NOMO-1 (cell line): ENCODE measurements at regions not wholly inside any gene's neighbourhood (a gene's known extent, or its start where the extent isn't known, plus 50 kb on each side); places are given as distances from the start of the nearest gene placed in this dataset.

Source experiments
- DNase-seq, 2 experiments: peaks; one replicate each; lab custom pipeline; 2025; ENCODE audit not compliant: unreplicated experiment in 2 of 2; lab: John Stamatoyannopoulos, UW

DNA sequence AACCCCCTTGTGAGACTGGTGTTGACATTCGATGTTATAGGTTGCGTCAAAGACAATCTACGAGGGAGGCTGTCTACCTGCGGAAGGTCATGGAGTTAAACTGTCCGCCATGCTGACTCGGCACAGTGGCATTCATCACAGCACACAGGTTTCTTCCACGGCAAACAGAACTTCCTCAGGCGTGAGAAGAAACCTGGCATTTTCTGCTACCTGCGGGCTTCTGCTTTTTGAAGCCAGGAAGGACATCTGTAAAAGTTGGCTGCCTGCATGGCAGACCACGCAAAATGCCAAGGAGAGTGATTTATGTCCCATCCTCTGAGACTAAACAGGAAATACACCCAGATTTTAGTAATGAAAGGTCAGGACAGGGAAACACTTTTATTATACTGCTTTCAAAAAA lies 809.8 kb upstream of the NUDT12 start:
- DNase-seq: no peak

DNA sequence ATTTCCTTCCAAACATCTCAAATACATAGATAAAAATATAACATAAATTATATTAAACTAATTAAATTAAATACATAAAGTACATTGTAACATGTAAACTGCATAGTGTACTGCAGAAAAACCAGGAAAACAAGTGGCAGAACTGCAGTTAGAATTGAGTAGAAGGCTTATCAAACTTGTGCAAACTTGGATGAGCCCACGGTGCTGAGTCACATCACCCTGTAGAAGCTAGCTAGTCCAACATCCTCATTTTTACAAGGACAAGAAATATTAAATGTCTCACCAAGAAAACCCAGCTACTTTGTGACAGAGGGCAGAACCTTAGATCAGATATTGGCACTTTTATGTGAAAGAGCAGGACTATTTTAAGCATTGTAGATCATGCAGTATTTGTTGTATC lies 807.9 kb upstream of the NUDT12 start:
- DNase-seq: no peak

DNA sequence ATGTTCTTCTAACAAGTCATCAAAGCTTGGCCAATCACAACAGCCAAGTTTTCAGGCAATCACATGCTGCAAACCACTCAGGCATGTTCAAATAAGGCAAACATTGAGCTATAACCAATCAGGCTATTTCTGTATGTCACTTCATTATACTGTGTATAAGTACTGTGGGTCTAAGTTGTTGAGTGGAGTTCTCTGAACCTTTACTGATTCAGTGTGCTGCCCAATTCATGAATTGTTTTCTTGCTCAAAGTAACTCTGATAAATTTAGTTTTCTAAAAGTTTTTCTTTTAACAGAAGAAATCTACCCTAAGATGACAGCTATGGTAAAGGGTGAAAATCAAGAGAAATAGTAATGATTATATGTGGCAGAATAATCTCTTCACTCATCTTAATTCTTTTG lies 805.4 kb upstream of the NUDT12 start:
- DNase-seq: no peak

DNA sequence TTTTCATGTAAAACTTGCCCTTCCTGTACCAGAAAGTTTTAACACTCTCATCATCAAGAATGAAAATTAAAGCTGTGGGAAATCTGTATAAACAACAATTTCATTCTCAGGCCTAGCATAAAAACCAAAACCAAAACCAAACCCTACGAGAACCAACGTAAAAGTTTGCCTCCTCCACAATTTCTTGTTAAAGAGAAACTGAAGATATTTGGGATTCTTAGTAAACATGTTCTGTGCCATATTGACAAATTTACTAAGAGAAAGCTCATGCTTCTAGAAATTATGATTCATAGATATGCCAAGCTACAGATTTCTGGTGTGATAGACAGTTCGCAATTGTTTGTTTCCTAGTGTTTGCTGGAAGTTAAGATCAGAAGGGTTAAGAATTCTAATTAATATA lies 801.0 kb upstream of the NUDT12 start:
- DNase-seq: no peak

DNA sequence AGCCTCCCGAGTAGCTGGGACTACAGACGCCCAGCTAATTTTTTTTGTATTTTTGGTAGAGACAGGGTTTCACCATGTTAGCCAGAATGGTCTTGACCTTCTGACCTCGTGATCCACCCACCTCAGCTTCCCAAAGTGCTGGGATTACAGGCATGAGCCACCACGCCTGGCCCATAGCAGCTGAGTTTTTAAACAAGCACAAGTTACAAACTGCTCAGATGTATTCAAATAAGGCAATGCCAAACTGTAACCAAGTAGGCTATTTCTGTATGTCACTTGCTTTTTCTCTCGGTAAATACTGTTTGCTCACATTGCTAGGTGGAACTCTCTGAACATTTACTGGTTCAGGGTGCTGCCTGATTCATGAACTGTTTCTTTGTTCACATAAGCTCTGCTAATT lies 799.3 kb upstream of the NUDT12 start:
- no peak for DNase-seq

DNA sequence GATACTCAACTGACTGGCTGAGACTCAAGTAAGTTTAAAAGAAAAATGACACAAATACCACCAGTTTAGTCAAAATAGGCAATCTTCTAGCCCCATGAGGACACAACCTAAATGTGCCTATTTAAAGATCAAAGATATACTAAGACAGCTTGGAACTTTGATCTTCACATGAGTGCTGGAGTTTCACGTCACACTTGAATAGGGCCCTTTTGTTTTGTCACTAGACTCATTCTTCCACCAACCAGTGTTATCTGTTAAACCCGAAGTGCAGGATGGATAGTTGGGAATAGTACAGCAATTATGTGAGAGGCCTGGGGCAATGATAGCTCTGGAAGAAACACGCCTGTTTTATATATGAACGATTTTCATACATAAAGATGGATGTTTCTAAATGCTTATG lies 792.8 kb upstream of the NUDT12 start:
- no peak for DNase-seq

DNA sequence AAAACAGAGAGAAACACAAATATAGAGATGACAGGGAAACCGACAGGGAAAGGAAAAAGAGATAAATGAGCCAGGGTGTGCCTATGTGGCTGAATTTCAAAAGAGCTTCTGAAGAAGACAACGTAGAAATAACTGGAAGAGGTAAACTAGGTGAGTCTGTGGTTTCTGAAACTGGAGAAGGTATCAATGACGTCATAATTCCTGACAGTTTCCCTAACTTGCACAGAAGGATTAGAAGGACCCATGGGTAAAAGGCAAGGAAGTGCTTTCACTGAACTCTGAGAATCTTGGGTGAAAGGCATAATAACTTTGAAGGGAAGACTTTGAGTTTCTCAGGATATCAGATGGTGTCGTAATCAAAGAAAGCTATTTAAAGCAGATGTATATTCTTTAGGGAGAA lies 790.8 kb upstream of the NUDT12 start:
- DNase-seq: no peak

DNA sequence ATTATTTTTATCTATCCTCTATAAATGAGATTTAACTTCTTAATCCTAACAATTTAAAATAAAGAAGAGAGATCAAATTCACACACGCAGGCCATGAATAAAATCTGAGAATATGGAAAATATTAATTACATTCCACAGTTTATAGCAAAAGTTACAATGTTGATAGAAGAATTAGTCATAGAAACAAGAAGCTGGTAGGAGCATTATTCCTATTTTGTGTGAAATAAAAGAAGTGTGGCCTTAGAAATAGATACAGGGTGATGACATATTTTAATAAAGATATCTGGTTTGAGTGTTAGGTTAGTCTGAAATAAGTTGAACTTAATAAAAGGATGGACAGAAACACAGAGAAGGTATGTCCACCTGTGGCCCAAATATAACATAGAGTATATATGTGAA lies 790.4 kb upstream of the NUDT12 start:
- DNase-seq: no peak

DNA sequence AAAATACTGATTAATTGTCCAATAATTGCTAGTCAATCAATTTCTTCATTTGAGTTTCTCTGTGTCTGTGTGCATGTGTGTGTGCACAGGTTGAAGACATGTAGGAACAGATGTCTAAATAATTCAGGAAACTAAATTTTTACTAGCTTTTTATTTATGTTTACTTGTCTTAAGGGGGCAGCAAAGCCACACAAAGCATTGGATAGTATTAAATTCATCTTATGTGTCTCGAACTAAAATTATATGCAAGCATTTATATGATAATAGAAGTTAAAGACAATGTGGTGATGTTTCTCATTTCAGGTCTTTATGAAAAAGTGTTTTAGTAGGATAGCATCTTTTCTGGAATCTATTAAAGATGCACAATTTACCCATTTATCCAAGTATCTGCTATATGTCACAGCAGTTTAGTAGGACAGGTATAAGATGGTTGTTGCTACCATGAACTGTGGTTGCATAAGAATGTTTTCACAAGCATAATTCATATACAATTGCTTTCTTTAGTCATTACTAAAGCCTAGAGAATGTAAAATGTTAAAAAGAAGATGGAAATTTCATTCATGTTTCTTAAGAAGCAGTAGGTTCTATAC lies 784.6 kb upstream of the NUDT12 start:
- peak in 1 of 2 experiments; percentile 13 for DNase-seq

DNA sequence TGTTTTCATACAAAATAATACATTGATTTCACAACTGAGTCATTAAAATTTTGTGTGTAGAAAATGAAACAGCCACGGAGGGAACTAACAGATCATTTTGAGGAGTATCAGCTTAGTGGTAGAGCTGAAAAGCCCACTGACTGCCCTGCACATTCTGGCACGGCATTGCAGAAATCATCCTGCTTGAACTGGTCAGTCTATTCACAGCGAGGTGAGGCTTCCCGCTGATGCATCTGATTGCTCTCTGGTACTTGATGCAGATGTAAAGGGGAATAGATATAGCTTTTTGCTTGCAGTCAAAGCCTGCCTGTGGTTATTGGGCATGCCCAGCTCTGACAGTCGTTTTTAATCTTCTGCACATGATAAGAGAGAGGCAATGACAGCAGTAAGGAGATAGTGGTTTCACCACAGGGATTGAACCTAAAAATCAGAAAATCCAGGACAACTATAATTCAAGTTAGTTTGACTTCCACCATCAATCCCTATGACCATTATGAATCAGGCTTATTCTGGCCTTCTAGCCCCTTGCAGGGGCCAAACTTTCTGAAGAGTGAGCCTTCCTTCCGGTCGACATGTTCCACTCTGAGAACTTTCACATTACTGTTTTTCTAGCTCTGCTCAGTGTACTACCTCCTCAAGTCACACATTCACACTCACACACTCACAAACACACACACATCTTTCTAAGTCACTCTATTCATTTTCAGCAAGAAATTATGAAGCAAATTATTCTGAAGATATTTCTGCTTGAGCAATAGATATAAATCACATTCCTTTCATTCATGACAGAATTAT lies 782.8 kb upstream of the NUDT12 start:
- no peak for DNase-seq

DNA sequence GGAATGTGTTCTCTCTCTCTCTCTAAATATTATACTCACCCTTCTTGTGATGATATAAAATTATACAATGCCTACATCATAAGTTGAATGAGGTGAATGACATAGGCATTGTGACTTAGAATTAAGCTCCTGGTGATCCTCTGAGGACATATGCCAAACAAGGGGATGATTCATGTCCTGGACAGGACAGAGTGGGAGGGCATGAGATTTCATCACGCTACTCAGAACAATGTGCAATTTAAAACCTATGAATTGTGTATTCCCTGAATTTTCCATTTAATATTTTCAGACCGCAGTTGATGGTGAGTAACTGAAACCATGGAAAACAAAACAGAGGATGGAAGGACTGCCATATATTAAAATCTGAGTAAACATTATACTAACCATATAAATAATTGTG lies 782.2 kb upstream of the NUDT12 start:
- no peak for DNase-seq

DNA sequence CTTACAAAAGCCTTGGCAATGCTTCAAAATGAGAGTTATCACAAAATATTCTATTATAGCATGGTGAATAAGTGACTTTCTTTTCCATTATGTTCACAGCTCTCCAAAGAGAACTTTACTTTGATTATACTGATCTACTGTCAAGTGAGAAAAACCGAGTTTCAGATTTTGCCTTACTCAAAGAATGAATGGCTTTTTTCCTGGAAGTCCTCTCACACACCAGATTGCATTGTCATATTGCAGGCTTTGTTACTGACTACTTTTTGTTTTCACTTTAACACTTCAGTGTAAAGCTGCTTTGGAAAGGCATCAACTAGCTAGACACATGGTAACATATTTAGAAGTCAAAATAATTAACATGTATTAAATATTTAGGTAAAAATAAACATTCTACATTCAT lies 765.2 kb upstream of the NUDT12 start:
- DNase-seq: no peak

DNA sequence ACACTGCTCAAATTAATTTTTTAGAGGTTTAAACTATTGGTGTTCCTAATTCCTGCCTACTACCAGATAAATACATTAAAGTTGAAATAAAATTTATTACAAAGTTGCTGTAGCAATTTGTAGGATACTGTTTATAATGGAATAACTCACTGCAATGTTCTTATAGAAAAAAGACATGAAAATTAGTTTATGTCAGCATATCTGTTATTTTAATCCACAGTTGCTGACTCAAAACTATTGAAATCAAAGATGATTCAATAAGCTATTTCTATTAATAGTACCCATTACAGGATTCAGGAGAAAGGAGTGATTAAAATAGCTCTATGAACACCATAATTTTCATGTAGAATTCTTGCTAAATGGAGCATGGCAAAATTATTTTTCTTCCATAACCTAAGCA lies 764.4 kb upstream of the NUDT12 start:
- no peak for DNase-seq

DNA sequence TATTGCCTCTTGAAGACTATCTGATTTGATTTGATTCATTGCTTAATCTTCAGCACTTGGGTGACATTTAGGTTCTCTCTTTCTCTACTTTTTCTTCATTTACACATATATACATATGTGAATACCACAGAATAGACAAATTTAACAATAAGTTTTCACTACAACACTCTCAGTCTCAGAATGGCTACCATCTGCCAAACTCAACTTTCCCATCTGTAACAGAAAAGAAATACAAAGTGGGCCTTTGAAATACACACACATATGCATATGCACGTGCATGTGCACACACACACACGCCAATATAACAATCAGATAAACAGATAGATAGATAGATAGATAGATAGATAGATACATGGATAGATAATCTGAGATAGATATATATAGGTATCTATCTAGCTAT lies 762.8 kb upstream of the NUDT12 start:
- DNase-seq: no peak

DNA sequence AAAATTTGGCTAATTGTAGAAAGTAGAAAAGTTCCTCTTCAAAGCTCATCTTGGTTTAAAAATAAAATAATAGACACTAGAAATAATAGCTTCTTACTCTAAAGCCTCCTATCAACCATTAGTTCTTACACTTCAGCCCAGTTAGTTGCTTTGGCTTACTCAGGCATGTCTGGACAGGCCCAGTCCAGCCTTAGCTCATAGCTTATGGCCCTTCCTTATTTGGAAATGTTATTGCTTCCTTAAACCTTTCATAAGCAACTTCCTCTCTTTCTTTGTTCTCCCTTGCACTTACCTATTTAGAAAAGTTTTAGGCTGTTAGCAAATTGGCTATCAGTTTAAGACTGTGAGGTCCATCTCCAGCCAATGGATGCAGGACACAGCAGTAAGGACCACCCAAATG lies 754.1 kb upstream of the NUDT12 start:
- peak; percentile 0 to 25 for DNase-seq

DNA sequence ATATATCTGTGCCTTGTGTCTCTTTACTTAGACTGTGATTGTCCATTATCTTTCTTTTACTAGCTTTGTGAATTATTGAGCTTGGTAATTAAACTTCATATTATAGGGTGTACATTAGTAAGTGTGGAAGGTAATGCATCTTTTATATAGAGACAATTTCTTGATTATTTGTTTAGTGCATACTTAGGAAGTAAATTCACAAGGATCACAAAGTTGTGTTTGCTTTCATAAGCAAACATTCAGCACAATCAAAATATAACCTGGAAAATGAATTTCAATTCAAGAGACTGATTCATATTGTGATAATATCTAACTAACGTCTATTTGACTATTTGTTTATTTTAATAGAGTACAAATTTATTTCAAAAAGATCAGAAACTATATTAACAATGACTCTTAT lies 749.9 kb upstream of the NUDT12 start:
- DNase-seq: no peak

DNA sequence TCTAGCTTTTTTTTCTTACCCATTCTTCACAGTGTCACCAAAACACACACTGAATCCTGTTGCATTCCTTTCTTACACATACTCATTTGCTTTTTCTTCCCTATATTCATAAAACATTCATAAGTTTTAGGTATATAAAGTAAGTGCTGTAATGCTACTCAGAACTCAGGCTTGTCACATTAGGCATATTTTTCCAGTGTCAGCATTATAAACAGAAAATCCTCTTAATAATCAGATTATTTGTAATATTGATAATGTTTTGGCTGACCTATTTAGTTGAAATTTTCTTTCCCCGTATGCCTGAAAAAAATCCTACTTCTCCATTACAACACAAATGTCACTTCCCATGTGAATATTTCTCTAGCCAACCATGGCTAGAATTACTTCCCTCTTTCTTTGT lies 743.0 kb upstream of the NUDT12 start:
- no peak for DNase-seq

DNA sequence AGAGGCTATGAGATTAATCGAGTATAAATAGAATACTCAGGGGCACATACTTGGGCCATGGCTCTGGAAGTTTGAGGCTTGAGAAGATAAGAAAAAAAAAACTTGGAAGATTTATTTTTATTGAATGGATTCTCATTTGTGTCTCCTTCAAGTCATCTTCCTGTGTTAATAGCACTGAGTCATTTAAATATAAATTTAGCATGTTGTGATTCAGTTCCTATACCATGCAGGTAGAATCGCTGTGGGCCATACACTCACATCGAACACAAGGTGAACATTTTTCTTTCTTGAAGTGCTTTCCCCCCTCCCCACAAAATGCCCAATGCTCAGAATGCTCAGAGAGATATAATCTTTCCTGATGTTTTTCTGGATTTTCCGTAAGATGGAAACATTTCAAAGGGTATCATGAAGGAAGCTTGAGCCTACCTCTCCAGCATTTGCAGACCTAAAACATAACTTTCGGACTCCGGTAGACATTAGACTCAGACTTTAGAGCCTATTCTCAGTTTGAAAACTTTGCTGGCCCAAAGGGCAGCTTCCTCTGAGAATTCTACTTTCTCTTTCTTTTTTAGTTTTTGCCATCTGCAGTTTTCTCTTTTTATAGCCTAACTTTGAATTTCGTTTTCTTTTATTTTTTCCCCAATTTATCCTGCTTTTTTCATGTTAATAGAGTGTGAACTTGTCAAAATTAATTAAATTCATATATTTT lies 737.6 kb upstream of the NUDT12 start:
- DNase-seq: no peak

DNA sequence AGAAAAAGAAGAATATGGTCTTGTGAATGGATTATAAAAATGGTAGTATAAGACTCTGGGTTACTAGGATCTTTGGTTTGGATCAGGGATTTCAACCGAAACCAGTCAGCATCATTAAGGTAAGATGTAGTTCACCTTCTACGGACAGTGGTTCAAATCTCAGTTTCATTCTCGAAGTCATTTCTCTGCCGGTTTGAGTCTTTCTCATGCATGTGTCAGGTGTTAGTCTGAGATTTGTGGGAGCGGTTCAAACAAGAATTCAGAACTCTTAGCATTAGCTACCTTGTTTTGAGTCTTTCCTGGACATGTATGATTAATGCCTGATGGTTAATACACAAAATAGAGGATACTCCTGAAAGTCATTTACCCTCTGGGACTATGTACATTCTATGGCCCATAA lies 735.9 kb upstream of the NUDT12 start:
- no peak for DNase-seq

DNA sequence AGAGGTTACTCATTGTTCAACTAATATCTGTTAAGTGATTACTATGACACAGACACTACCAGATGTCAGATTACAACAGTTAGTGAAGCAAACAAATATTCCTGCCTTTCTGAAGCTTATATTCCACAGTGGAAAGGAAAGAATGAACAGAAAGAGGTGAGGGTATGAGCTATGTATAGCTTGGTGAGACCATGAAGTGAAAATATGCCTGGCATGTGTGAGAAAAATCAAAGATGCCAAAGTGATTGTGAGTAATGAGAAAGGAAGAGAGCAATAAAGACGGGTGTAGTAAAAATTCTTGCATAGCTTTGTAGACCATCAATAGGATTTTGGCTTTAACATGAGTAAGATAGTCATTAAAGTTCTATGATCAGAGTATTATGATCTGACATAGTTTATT lies 734.5 kb upstream of the NUDT12 start:
- no peak for DNase-seq

DNA sequence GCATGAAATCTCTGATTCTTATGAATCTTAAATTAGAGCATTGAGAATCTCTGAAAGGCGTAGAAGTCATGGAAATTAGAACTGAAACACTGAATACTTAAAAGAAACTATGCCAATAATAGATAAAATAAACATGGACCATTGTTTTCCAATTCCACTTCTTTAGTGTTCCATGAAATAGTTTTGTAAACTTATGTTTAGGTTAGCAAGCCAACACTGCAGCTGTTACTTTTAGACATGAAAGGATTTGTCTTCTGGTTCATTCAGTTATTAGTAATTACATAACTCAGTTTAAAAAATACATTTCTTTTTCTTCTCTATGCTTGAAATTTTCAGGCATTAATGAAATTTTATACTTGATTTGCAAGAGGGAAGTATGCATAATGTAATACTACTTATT lies 733.4 kb upstream of the NUDT12 start:
- no peak for DNase-seq

DNA sequence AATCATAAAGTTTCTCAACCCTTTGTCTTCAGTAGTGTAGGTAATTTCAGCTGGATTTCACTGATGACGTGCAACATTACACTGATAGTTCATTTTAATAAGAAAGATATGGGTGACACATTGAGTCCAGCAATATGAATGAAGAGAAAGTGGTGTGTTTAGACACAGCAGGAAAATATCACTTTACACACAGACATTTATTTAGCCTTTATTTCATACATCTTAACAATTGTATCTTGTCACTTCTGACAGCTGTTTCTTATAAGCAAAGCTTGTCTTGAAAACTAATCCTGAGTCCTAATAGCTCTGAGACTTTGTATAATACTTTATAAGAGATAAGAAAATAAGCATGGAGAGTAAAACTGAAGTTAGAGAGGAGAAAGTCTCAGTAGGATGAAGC lies 720.5 kb upstream of the NUDT12 start:
- no peak for DNase-seq
